PC-9 (cell line): ENCODE measurements at regions not wholly inside any gene's neighbourhood (a gene's known extent, or its start where the extent isn't known, plus 50 kb on each side); places are given as distances from the start of the nearest gene placed in this dataset.

ENCODE experiments used
- EZH2 ChIP-seq: fragments of 200-600 bp; sonication (generic); IDR thresholded peaks from 2 replicates; pipeline ENCODE4 v1.8.0; 2017; ENCODE audit warnings: antibody characterized with exemption, low read depth
- TF ChIP-seq, protein P1 (sequence below): fragments of 200-600 bp; sonication (generic); conservative IDR thresholded peaks from 2 replicates; pipeline ENCODE4 v1.6.1; 2017; ENCODE audit warnings: mixed run types, antibody characterized with exemption, mild to moderate bottlenecking, moderate library complexity

DNA sequence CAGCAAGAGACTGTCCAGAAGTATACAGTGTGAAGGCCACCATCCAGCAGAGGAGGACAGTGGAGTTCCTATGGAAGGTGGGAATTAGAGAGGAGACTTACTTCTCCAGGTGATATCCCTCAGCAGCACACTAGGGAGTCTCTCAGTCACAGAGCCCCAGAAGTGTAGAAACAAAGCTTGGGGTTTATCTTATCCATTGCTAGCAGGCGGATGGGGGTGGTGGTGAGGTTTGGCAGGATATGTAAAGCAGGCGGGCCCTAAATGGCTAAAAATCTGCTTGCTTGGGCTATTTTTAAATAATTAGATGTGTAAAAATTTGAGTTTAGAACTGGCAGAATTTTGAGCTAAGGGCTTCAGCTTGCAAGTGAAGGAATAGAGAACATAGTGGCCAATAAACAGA, 50.1 kb upstream of the RGS18 start:
- TF ChIP-seq, protein P1, sequence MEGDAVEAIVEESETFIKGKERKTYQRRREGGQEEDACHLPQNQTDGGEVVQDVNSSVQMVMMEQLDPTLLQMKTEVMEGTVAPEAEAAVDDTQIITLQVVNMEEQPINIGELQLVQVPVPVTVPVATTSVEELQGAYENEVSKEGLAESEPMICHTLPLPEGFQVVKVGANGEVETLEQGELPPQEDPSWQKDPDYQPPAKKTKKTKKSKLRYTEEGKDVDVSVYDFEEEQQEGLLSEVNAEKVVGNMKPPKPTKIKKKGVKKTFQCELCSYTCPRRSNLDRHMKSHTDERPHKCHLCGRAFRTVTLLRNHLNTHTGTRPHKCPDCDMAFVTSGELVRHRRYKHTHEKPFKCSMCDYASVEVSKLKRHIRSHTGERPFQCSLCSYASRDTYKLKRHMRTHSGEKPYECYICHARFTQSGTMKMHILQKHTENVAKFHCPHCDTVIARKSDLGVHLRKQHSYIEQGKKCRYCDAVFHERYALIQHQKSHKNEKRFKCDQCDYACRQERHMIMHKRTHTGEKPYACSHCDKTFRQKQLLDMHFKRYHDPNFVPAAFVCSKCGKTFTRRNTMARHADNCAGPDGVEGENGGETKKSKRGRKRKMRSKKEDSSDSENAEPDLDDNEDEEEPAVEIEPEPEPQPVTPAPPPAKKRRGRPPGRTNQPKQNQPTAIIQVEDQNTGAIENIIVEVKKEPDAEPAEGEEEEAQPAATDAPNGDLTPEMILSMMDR, result no peak
- no peak for TF ChIP-seq EZH2
